ENCODE measurements at regions not wholly inside any gene's neighbourhood (a gene's known extent, or its start where the extent isn't known, plus 50 kb on each side); places are given as distances from the start of the nearest gene placed in this dataset.

- Histone ChIP-seq H3K4me1 (ENCODE audit: insufficient read depth, insufficient read length) (no peaks in the 10 kb centered on the region), H3K9ac (ENCODE audit: insufficient read length, low read depth) (no peak overlapping the region), H3K9me3 (ENCODE audit: insufficient read depth, low read length) (no peaks in the 10 kb centered on the region), H3K36me3 (ENCODE audit: insufficient read depth, insufficient read length, low read length) (no peaks in the 10 kb centered on the region), H3K4me3 (ENCODE audit: insufficient read length, low read depth) (no peak overlapping the region), H3K27me3 (ENCODE audit: insufficient read depth, insufficient read length) (no peaks in the 10 kb centered on the region)
- DNase-seq (ENCODE audit: low read depth, low spot score), result no peak
- no peak for TF ChIP-seq YY1 (IDR thresholded peaks at IDR 0.05; ENCODE audit: insufficient read depth, insufficient read length)
- TF ChIP-seq ZNF274 (IDR thresholded peaks at IDR 0.05; ENCODE audit: low read depth, low read length), result no peak
- TF ChIP-seq SUZ12 (IDR thresholded peaks at IDR 0.05; ENCODE audit: extremely low read depth, insufficient read depth, insufficient read length), result no peak
Measured at GRCh38 chr4:171621646-171622045, 191.6 kb upstream of the GALNTL6 start.

GRCh38 chr4:171612907-171613306, 200.3 kb upstream of the GALNTL6 start:
- no peak for DNase-seq (ENCODE audit: low read depth, low spot score)

GRCh38 chr4:171602638-171603355, 210.4 kb upstream of the GALNTL6 start:
- DNase-seq (ENCODE audit: low read depth, low spot score), result no peak
- no peaks in the 10 kb centered on the region for H3K9me3 ChIP-seq (ENCODE audit: insufficient read depth, low read length)
- no peaks in the 10 kb centered on the region for H3K27me3 ChIP-seq (ENCODE audit: insufficient read depth, insufficient read length)
- TF ChIP-seq YY1 (IDR thresholded peaks at IDR 0.05; ENCODE audit: insufficient read depth, insufficient read length) (no peak), ZNF274 (IDR thresholded peaks at IDR 0.05; ENCODE audit: low read depth, low read length) (no peak), SUZ12 (IDR thresholded peaks at IDR 0.05; ENCODE audit: extremely low read depth, insufficient read depth, insufficient read length) (no peak)
- H3K4me3 ChIP-seq (ENCODE audit: insufficient read length, low read depth), result no peak overlapping the region
- no peak overlapping the region for H3K9ac ChIP-seq (ENCODE audit: insufficient read length, low read depth)
- no peaks in the 10 kb centered on the region for H3K36me3 ChIP-seq (ENCODE audit: insufficient read depth, insufficient read length, low read length)
- no peaks in the 10 kb centered on the region for H3K4me1 ChIP-seq (ENCODE audit: insufficient read depth, insufficient read length)

More at GRCh38 chr4:171612907-171613306, 200.3 kb upstream of the GALNTL6 start:
- no peaks in the 10 kb centered on the region for H3K9me3 ChIP-seq (ENCODE audit: insufficient read depth, low read length)
- no peak for TF ChIP-seq ZNF274 (IDR thresholded peaks at IDR 0.05; ENCODE audit: low read depth, low read length)
- TF ChIP-seq SUZ12 (IDR thresholded peaks at IDR 0.05; ENCODE audit: extremely low read depth, insufficient read depth, insufficient read length), result no peak
- no peak for TF ChIP-seq YY1 (IDR thresholded peaks at IDR 0.05; ENCODE audit: insufficient read depth, insufficient read length)
- no peaks in the 10 kb centered on the region for H3K4me1 ChIP-seq (ENCODE audit: insufficient read depth, insufficient read length)
- H3K27me3 ChIP-seq (ENCODE audit: insufficient read depth, insufficient read length), result no peaks in the 10 kb centered on the region
- H3K4me3 ChIP-seq (ENCODE audit: insufficient read length, low read depth), result no peak overlapping the region
- H3K9ac ChIP-seq (ENCODE audit: insufficient read length, low read depth), result no peak overlapping the region
- H3K36me3 ChIP-seq (ENCODE audit: insufficient read depth, insufficient read length, low read length), result no peaks in the 10 kb centered on the region

- Histone ChIP-seq H3K36me3 (ENCODE audit: insufficient read depth, insufficient read length, low read length) (no peaks in the 10 kb centered on the region), H3K9me3 (ENCODE audit: insufficient read depth, low read length) (no peaks in the 10 kb centered on the region), H3K4me1 (ENCODE audit: insufficient read depth, insufficient read length) (no peaks in the 10 kb centered on the region), H3K9ac (ENCODE audit: insufficient read length, low read depth) (no peak overlapping the region), H3K27me3 (ENCODE audit: insufficient read depth, insufficient read length) (no peaks in the 10 kb centered on the region), H3K4me3 (ENCODE audit: insufficient read length, low read depth) (no peak overlapping the region)
- TF ChIP-seq YY1 (IDR thresholded peaks at IDR 0.05; ENCODE audit: insufficient read depth, insufficient read length) (no peak), SUZ12 (IDR thresholded peaks at IDR 0.05; ENCODE audit: extremely low read depth, insufficient read depth, insufficient read length) (no peak), ZNF274 (IDR thresholded peaks at IDR 0.05; ENCODE audit: low read depth, low read length) (no peak)
- no peak for DNase-seq (ENCODE audit: low read depth, low spot score)
Measured at GRCh38 chr4:171601091-171601490, 212.1 kb upstream of the GALNTL6 start.

GRCh38 chr4:171599628-171600027, 213.6 kb upstream of the GALNTL6 start:
- Histone ChIP-seq H3K9me3 (ENCODE audit: insufficient read depth, low read length) (no peaks in the 10 kb centered on the region), H3K9ac (ENCODE audit: insufficient read length, low read depth) (no peak overlapping the region), H3K4me1 (ENCODE audit: insufficient read depth, insufficient read length) (no peaks in the 10 kb centered on the region), H3K27me3 (ENCODE audit: insufficient read depth, insufficient read length) (no peaks in the 10 kb centered on the region), H3K36me3 (ENCODE audit: insufficient read depth, insufficient read length, low read length) (no peaks in the 10 kb centered on the region), H3K4me3 (ENCODE audit: insufficient read length, low read depth) (no peak overlapping the region)
- TF ChIP-seq SUZ12 (IDR thresholded peaks at IDR 0.05; ENCODE audit: extremely low read depth, insufficient read depth, insufficient read length) (no peak), ZNF274 (IDR thresholded peaks at IDR 0.05; ENCODE audit: low read depth, low read length) (no peak), YY1 (IDR thresholded peaks at IDR 0.05; ENCODE audit: insufficient read depth, insufficient read length) (no peak)
- no peak for DNase-seq (ENCODE audit: low read depth, low spot score)

GRCh38 chr4:171594293-171594692, 218.9 kb upstream of the GALNTL6 start:
- no peak for DNase-seq (ENCODE audit: low read depth, low spot score)
- TF ChIP-seq SUZ12 (IDR thresholded peaks at IDR 0.05; ENCODE audit: extremely low read depth, insufficient read depth, insufficient read length) (no peak), ZNF274 (IDR thresholded peaks at IDR 0.05; ENCODE audit: low read depth, low read length) (no peak), YY1 (IDR thresholded peaks at IDR 0.05; ENCODE audit: insufficient read depth, insufficient read length) (no peak)
- H3K36me3 ChIP-seq (ENCODE audit: insufficient read depth, insufficient read length, low read length), result no peaks in the 10 kb centered on the region
- no peaks in the 10 kb centered on the region for H3K9me3 ChIP-seq (ENCODE audit: insufficient read depth, low read length)
- H3K4me1 ChIP-seq (ENCODE audit: insufficient read depth, insufficient read length), result no peaks in the 10 kb centered on the region
- no peak overlapping the region for H3K4me3 ChIP-seq (ENCODE audit: insufficient read length, low read depth)
- no peaks in the 10 kb centered on the region for H3K27me3 ChIP-seq (ENCODE audit: insufficient read depth, insufficient read length)
- no peak overlapping the region for H3K9ac ChIP-seq (ENCODE audit: insufficient read length, low read depth)

- no peak for TF ChIP-seq YY1 (IDR thresholded peaks at IDR 0.05; ENCODE audit: insufficient read depth, insufficient read length)
- no peak for TF ChIP-seq ZNF274 (IDR thresholded peaks at IDR 0.05; ENCODE audit: low read depth, low read length)
- TF ChIP-seq SUZ12 (IDR thresholded peaks at IDR 0.05; ENCODE audit: extremely low read depth, insufficient read depth, insufficient read length), result no peak
- H3K9ac ChIP-seq (ENCODE audit: insufficient read length, low read depth), result no peak overlapping the region
- H3K4me3 ChIP-seq (ENCODE audit: insufficient read length, low read depth), result no peak overlapping the region
- no peak for DNase-seq (ENCODE audit: low read depth, low spot score)
- H3K4me1 ChIP-seq (ENCODE audit: insufficient read depth, insufficient read length), result no peaks in the 10 kb centered on the region
- no peaks in the 10 kb centered on the region for H3K9me3 ChIP-seq (ENCODE audit: insufficient read depth, low read length)
- no peaks in the 10 kb centered on the region for H3K27me3 ChIP-seq (ENCODE audit: insufficient read depth, insufficient read length)
- H3K36me3 ChIP-seq (ENCODE audit: insufficient read depth, insufficient read length, low read length), result no peaks in the 10 kb centered on the region
Measured at GRCh38 chr4:171590716-171591115, 222.5 kb upstream of the GALNTL6 start.

All from NT2/D1 (cell line).